Esophagus squamous epithelium (tissue), 4 donors: ENCODE measurements at regions not wholly inside any gene's neighbourhood (a gene's known extent, or its start where the extent isn't known, plus 50 kb on each side); places are given as distances from the start of the nearest gene placed in this dataset.

Experiments used
- POLR2A ChIP-seq, 4 donors: fragments of 450-650 bp; IDR thresholded peaks; one replicate each; pipeline ENCODE4 v1.6.1; 2017; ENCODE audit warnings: antibody characterized with exemption in 4 of 4, mild to moderate bottlenecking in 4 of 4, moderate library complexity in 3 of 4
- TF ChIP-seq, protein P1 (sequence below), 6 experiments: fragments of 450-650 bp in 4 of 6; fragments of 200-600 bp in 2 of 6; sonication (generic) in 2 of 6; IDR thresholded peaks; one replicate each; pipeline ENCODE4 v1.5.1; 2016 to 2019; ENCODE audit warnings: antibody characterized with exemption in 6 of 6, mild to moderate bottlenecking in 4 of 6, moderate library complexity in 4 of 6

- TF ChIP-seq POLR2A (IDR thresholded peaks at IDR 0.05), result no peak
- TF ChIP-seq, protein P1, sequence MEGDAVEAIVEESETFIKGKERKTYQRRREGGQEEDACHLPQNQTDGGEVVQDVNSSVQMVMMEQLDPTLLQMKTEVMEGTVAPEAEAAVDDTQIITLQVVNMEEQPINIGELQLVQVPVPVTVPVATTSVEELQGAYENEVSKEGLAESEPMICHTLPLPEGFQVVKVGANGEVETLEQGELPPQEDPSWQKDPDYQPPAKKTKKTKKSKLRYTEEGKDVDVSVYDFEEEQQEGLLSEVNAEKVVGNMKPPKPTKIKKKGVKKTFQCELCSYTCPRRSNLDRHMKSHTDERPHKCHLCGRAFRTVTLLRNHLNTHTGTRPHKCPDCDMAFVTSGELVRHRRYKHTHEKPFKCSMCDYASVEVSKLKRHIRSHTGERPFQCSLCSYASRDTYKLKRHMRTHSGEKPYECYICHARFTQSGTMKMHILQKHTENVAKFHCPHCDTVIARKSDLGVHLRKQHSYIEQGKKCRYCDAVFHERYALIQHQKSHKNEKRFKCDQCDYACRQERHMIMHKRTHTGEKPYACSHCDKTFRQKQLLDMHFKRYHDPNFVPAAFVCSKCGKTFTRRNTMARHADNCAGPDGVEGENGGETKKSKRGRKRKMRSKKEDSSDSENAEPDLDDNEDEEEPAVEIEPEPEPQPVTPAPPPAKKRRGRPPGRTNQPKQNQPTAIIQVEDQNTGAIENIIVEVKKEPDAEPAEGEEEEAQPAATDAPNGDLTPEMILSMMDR (IDR thresholded peaks at IDR 0.05), result no peak
These were observed 296.0 kb downstream of the ISL1 start for GRCh38 chr5:51679286-51679685.
